ENCODE measurements at regions not wholly inside any gene's neighbourhood (a gene's known extent, or its start where the extent isn't known, plus 50 kb on each side); places are given as distances from the start of the nearest gene placed in this dataset.

- Histone ChIP-seq H2BK15ac (ENCODE audit: low read length) (no peak overlapping the region), H3K9ac (replicated peaks in 1 of 4; ENCODE audit: extremely low read depth in 1 of 4, low read depth in 3 of 4, low read length in 3 of 4) (no peak overlapping the region), H3K27ac (ENCODE audit: low read depth, low read length) (no peak overlapping the region), H3K9me3 (ENCODE audit: insufficient read depth in 2 of 2, low read depth in 1 of 2, low read length in 1 of 2) (peaks cover 76 to 78% of the 10 kb centered on the region in 2 experiments), H2BK20ac (ENCODE audit: low read length) (no peak overlapping the region), H4K8ac (ENCODE audit: extremely low read depth, insufficient read depth, low read length) (no peak overlapping the region), H3K18ac (ENCODE audit: extremely low read depth, low read length) (no peak overlapping the region), H3K56ac (replicated peaks; ENCODE audit: insufficient read length, low read depth, low read length) (no peak overlapping the region), H2BK5ac (ENCODE audit: low read depth, low read length) (no peak overlapping the region), H4K20me1 (replicated peaks in 1 of 2; ENCODE audit: control insufficient read depth in 1 of 2, insufficient read depth in 2 of 2, low read length in 2 of 2) (no peaks in the 10 kb centered on the region), H3K4me2 (ENCODE audit: insufficient read depth in 1 of 2, low read depth in 2 of 2, low read length in 2 of 2) (no peak overlapping the region), H3K14ac (ENCODE audit: insufficient read length) (no peak overlapping the region), H2AK5ac (ENCODE audit: low read depth, low read length) (no peak overlapping the region), H3K36me3 (ENCODE audit: control insufficient read depth in 2 of 4, insufficient read depth in 4 of 4, low read length in 3 of 4) (no peaks in the 10 kb centered on the region; a peak in 1 of 8 replicates), H4K91ac (replicated peaks; ENCODE audit: insufficient read length, low read length) (no peak overlapping the region), H3K27me3 (replicated peaks in 1 of 4; ENCODE audit: control insufficient read depth in 3 of 4, extremely low read depth in 1 of 4, insufficient read depth in 3 of 4, low read length in 3 of 4) (no peaks in the 10 kb centered on the region), H2BK120ac (replicated peaks; ENCODE audit: low read depth, low read length) (no peak overlapping the region), H3K79me1 (ENCODE audit: low read depth, low read length) (no peaks in the 10 kb centered on the region), H3K4me1 (replicated peaks in 1 of 4; ENCODE audit: control insufficient read depth in 3 of 4, insufficient read depth in 4 of 4, low read length in 3 of 4) (no peaks in the 10 kb centered on the region), H4K5ac (ENCODE audit: insufficient read length, low read depth, low read length) (no peak overlapping the region), H3K79me2 (ENCODE audit: control insufficient read depth in 1 of 2, insufficient read depth in 2 of 2, low read length in 2 of 2) (no peaks in the 10 kb centered on the region), H2BK12ac (ENCODE audit: low read depth, low read length) (no peak overlapping the region), H2AFZ (ENCODE audit: low read length) (no peak overlapping the region), H3K4ac (replicated peaks; ENCODE audit: insufficient read length, low read depth, low read length) (no peak overlapping the region), H3K23me2 (ENCODE audit: low read depth, low read length) (no peaks in the 10 kb centered on the region), H3K23ac (ENCODE audit: insufficient read length) (no peak overlapping the region), H3K4me3 (ENCODE audit: extremely low read depth in 1 of 4, insufficient read depth in 2 of 4, low read depth in 3 of 4, low read length in 4 of 4) (no peak overlapping the region)
- no peak for FAIRE-seq
- ChIA-PET POLR2A (ENCODE audit: partially characterized antibody) (no interaction called here), CTCF (ENCODE audit: partially characterized antibody) (no interaction called here)
- DNase-seq (ENCODE audit: low read depth in 1 of 2, low spot score in 2 of 2), result no peak
- 54% methylated on average over 2 of the region's 2 CpGs; no CpG with 5 or more reads in 1 of the 2 experiments for WGBS, 2 experiments (ENCODE audit: extremely low coverage in 1 of 2, insufficient coverage in 1 of 2, insufficient read length in 1 of 2, insufficient replicate concordance in 2 of 2, low coverage in 1 of 2, low lambda C conversion rate in 2 of 2, missing lambda C conversion rate in 1 of 2)
- TF ChIP-seq CTCF (IDR thresholded peaks at IDR 0.05; ENCODE audit: control extremely low read depth in 1 of 3, insufficient read depth in 1 of 3, low read depth in 1 of 3, low read length in 3 of 3) (no peak), CHD2 (IDR thresholded peaks at IDR 0.05; ENCODE audit: low read length) (no peak), ZNF274 (IDR thresholded peaks at IDR 0.05; ENCODE audit: borderline replicate concordance, extremely low read depth, low read length) (no peak), KDM1A (IDR thresholded peaks at IDR 0.05; ENCODE audit: borderline replicate concordance, low read length) (no peak), KDM5A (IDR thresholded peaks at IDR 0.05; ENCODE audit: low read length) (no peak), SAP30 (IDR thresholded peaks at IDR 0.05; ENCODE audit: insufficient read depth, insufficient replicate concordance, low read length) (no peak), CEBPB (IDR thresholded peaks at IDR 0.05; ENCODE audit: low read depth, low read length) (no peak), EZH2 (IDR thresholded peaks at IDR 0.05; ENCODE audit: low read depth, low read length, severe bottlenecking) (no peak), RFX5 (IDR thresholded peaks at IDR 0.05; ENCODE audit: borderline replicate concordance, low read depth, low read length) (no peak), RXRA (IDR thresholded peaks at IDR 0.05; ENCODE audit: insufficient read depth, low read depth, low read length) (no peak), TBP (IDR thresholded peaks at IDR 0.05; ENCODE audit: low read depth, low read length) (no peak), SIRT6 (IDR thresholded peaks at IDR 0.05; ENCODE audit: low read length) (no peak), POLR2A (IDR thresholded peaks at IDR 0.05; ENCODE audit: control extremely low read depth in 1 of 2, low read depth in 2 of 2, low read length in 2 of 2) (no peak), TAF1 (IDR thresholded peaks at IDR 0.05; ENCODE audit: low read depth, low read length) (no peak)
These were observed 69.6 kb upstream of the ZNF98 start for GRCh38 chr19:22491746-22492145.

Data from H1 (cell line).